HepG2 (cell line): ENCODE measurements at regions not wholly inside any gene's neighbourhood (a gene's known extent, or its start where the extent isn't known, plus 50 kb on each side); places are given as distances from the start of the nearest gene placed in this dataset.

ENCODE experiments used
- ATAC-seq: fragments of 200-7000 bp; cut with Tn5 transposase; 3 replicates; pipeline ENCODE4 v1.9.1; 2020; ENCODE audit warnings: mild to moderate bottlenecking, moderate library complexity
- BruUV-seq: library from RNA; stranded (reverse); fragments of 400-500 nt; replicated peaks from 2 replicates; lab custom pipeline; 2021; lab: Mats Ljungman, UMichigan
- CTCF ChIA-PET: fragments of 300-600 bp; formaldehyde crosslinking; extraction: SDS; loops from one replicate; lab custom pipeline; 2021; ENCODE audit warnings: low total read pairs, inconsistent platforms, low intra/inter-chr PET ratio; lab: Yijun Ruan, JAX
- POLR2A ChIA-PET: fragments of 350-600 bp; sonication (Branson Sonifier 250); formaldehyde crosslinking; loops from one replicate; lab custom pipeline; 2020; ENCODE audit warnings: antibody characterized with exemption, inconsistent platforms; lab: Yijun Ruan, JAX
- DNase-seq: peaks from one replicate; pipeline ENCODE4 v3.0.0-alpha.2; 2015; ENCODE audit warnings: low spot score
- FAIRE-seq: peaks from 3 replicates; lab custom pipeline; 2011; peaks lifted over from hg19 to GRCh38; lab: Jason Lieb, UNC
- H2AFZ ChIP-seq: one replicate; pipeline ENCODE4 v1.6.1; 2011; ENCODE audit warnings: low read length, inconsistent platforms
- H3K27ac ChIP-seq: fragments of 300-600 bp; 3 replicates; pipeline ENCODE4 v1.8.0; 2011; ENCODE audit warnings: mixed run types, mild to moderate bottlenecking, mixed read lengths, low read length, inconsistent platforms; ENCODE audit not compliant: insufficient read depth; ENCODE audit errors: extremely low read length
- H3K27me3 ChIP-seq, 2 experiments: fragments of 200-600 bp in 1 of 2; 2 replicates in 1 of 2; 3 replicates in 1 of 2; pipeline versions ENCODE4 v1.6.0 to v1.8.0; 2011; ENCODE audit warnings: low read length in 2 of 2, mild to moderate bottlenecking in 2 of 2, moderate library complexity in 2 of 2, inconsistent platforms in 1 of 2; ENCODE audit not compliant: insufficient read depth in 2 of 2, control insufficient read depth in 1 of 2
- H3K36me3 ChIP-seq, 2 experiments: fragments of 200-600 bp in 1 of 2; replicated peaks in 1 of 2; 2 replicates in 1 of 2; 3 replicates in 1 of 2; pipeline versions ENCODE4 v1.5.1 to v1.8.0; 2011; ENCODE audit warnings: low read length in 2 of 2, inconsistent platforms in 1 of 2; ENCODE audit not compliant: insufficient read depth in 2 of 2, control insufficient read depth in 1 of 2
- H3K4me1 ChIP-seq: 2 replicates; pipeline ENCODE4 v1.5.1; 2012; ENCODE audit warnings: low read length, inconsistent platforms; ENCODE audit not compliant: insufficient read depth
- H3K4me2 ChIP-seq: 2 replicates; pipeline ENCODE4 v1.6.0; 2011; ENCODE audit warnings: low read depth, low read length, inconsistent platforms
- H3K4me3 ChIP-seq, 3 experiments: fragments of 200-600 bp in 1 of 3; sonication (generic), shearing (Covaris generic) in 1 of 3; replicated peaks in 1 of 3; 2 replicates each; pipeline ENCODE4 v1.5.1; 2011 to 2016; ENCODE audit warnings: low read length in 3 of 3, inconsistent platforms in 2 of 3, low read depth in 2 of 3, mild to moderate bottlenecking in 2 of 3, control low read depth in 1 of 3, mixed read lengths in 1 of 3; ENCODE audit not compliant: insufficient read depth in 1 of 3
- H3K79me2 ChIP-seq: one replicate; pipeline ENCODE4 v1.6.1; 2011; ENCODE audit warnings: low read length, inconsistent platforms; ENCODE audit not compliant: insufficient read depth
- H3K9ac ChIP-seq: 2 replicates; pipeline ENCODE4 v1.6.0; 2011; ENCODE audit warnings: mild to moderate bottlenecking, low read depth, low read length, inconsistent platforms; ENCODE audit not compliant: insufficient read depth
- H3K9me3 ChIP-seq: 2 replicates; pipeline ENCODE4 v1.5.1; 2012; ENCODE audit warnings: mild to moderate bottlenecking, low read length
- H4K20me1 ChIP-seq: 2 replicates; pipeline ENCODE4 v1.6.0; 2011; ENCODE audit warnings: inconsistent platforms, mild to moderate bottlenecking, low read length, moderate library complexity; ENCODE audit not compliant: insufficient read depth
- HNRNPH1 ChIP-seq: fragments of 200-400 bp; formaldehyde crosslinking; optimal IDR thresholded peaks from 2 replicates; pipeline ENCODE3; 2017; ENCODE audit warnings: mild to moderate bottlenecking, low read depth, low read length
- HOXA5 ChIP-seq: sonication (generic); formaldehyde crosslinking; IDR thresholded peaks from 2 replicates; pipeline ENCODE4 v1.4.0; 2020; ENCODE audit warnings: missing genetic modification reagents
- MLLT10 ChIP-seq: sonication (generic); formaldehyde crosslinking; IDR thresholded peaks from 2 replicates; pipeline ENCODE4 v1.4.0; 2020; ENCODE audit warnings: missing genetic modification reagents
- MLX ChIP-seq: IDR thresholded peaks from 2 replicates; pipeline ENCODE4 v1.6.1; 2016
- MYC ChIP-seq: sonication (generic); formaldehyde crosslinking; IDR thresholded peaks from 2 replicates; pipeline ENCODE4 v1.9.0; 2021; ENCODE audit warnings: missing genetic modification reagents, borderline replicate concordance
- PHF5A ChIP-seq: IDR thresholded peaks from one replicate; pipeline ENCODE4 v1.6.1; 2018; ENCODE audit warnings: low read depth, missing genetic modification reagents; ENCODE audit not compliant: unreplicated experiment
- PTBP1 ChIP-seq: fragments of 200-400 bp; formaldehyde crosslinking; IDR thresholded peaks from 2 replicates; pipeline ENCODE4 v1.6.1; 2018; ENCODE audit warnings: low read length, low read depth; ENCODE audit not compliant: poor library complexity, severe bottlenecking
- REXO4 ChIP-seq: sonication (generic); formaldehyde crosslinking; IDR thresholded peaks from 2 replicates; pipeline ENCODE4 v1.8.0; 2022; ENCODE audit warnings: missing genetic modification reagents, mild to moderate bottlenecking, borderline replicate concordance
- SOX6 ChIP-seq, 2 experiments: fragments of 450-650 bp in 1 of 2; sonication (generic) in 1 of 2; formaldehyde crosslinking in 1 of 2; IDR thresholded peaks; 2 replicates each; pipeline versions ENCODE4 v1.4.0 to v1.6.1; 2017 to 2020; ENCODE audit warnings: antibody characterized with exemption in 1 of 2, mild to moderate bottlenecking in 1 of 2, missing genetic modification reagents in 1 of 2
- SUZ12 ChIP-seq: fragments of 150-350 bp; IDR thresholded peaks from 2 replicates; pipeline ENCODE4 v1.6.1; 2014; ENCODE audit warnings: low read depth, low read length
- U2AF1 ChIP-seq: fragments of 200-400 bp; formaldehyde crosslinking; optimal IDR thresholded peaks from 2 replicates; pipeline ENCODE3; 2017; ENCODE audit warnings: mild to moderate bottlenecking, low read depth, low read length
- WIZ ChIP-seq: sonication (generic); formaldehyde crosslinking; IDR thresholded peaks from 2 replicates; pipeline ENCODE4 v1.5.1; 2020; ENCODE audit warnings: mild to moderate bottlenecking, missing genetic modification reagents
- ZNF234 ChIP-seq: sonication (generic); formaldehyde crosslinking; conservative IDR thresholded peaks from 2 replicates; pipeline ENCODE4 v1.5.1; 2020; ENCODE audit warnings: mild to moderate bottlenecking, missing genetic modification reagents
- ZNF263 ChIP-seq: sonication (generic); formaldehyde crosslinking; IDR thresholded peaks from 2 replicates; pipeline ENCODE4 v1.4.0; 2020; ENCODE audit warnings: missing genetic modification reagents
- WGBS: methylation state at CpG from one replicate; pipeline ENCODE4 v1.1.6; 2017; ENCODE audit warnings: low lambda C conversion rate; 5-methylcytosine and 5-hydroxymethylcytosine counted together
- in situ Hi-C: cut with HindIII; loops from 2 replicates; pipeline ENCODE4 v1.10.0; 2017; ENCODE audit warnings: low pct_unique_long_range_greater_than_20kb; ENCODE audit not compliant: extremely low pct_ligation_motif_present
- intact Hi-C: fragments of 100-400 bp; cut with micrococcal nuclease; formaldehyde crosslinking; loops from one replicate; pipeline ENCODE4 v1.10.0; 2022; ENCODE audit not compliant: unreplicated experiment
- TF ChIP-seq, protein P1 (sequence below): sonication (generic); formaldehyde crosslinking; conservative IDR thresholded peaks from 2 replicates; pipeline ENCODE4 v1.8.1; 2023; ENCODE audit warnings: missing genetic modification reagents
- TF ChIP-seq, protein P2 (sequence below): sonication (generic); formaldehyde crosslinking; IDR thresholded peaks from 2 replicates; pipeline ENCODE4 v1.4.0; 2020; ENCODE audit warnings: missing genetic modification reagents
- TF ChIP-seq, protein P3 (sequence below): sonication (generic); formaldehyde crosslinking; IDR thresholded peaks from 2 replicates; pipeline ENCODE4 v1.8.1; 2022; ENCODE audit warnings: mild to moderate bottlenecking, missing genetic modification reagents

DNA sequence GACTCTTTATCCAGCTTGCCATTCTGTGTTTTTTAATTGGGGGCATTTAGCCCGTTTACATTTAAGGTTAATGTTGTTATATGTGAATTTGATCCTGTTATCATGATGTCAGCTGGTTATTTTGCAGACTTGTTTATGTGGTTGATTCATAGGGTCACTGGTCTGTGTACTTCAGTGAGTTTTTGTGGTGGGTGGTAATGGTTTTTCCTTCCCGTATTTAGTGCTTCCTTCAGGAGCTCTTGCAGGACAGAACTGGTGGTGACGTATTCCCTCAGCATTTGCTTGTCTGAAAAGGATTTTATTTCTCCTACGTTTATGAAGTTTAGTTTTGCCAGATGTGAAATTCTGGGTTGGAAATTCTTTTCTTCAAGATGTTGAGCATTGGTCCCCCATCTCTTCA is 381.1 kb downstream of the MAN2A1 start:
- ChIA-PET POLR2A (no interaction called here), CTCF (no interaction called here)
- in situ Hi-C loops, result no loop called here
- no peak overlapping the region for H3K27ac ChIP-seq
- H3K4me3 ChIP-seq, result no peak overlapping the region
- WGBS, result 22% methylated on average over 4 of the region's 4 CpGs
- no peaks in the 10 kb centered on the region for H4K20me1 ChIP-seq
- H3K9me3 ChIP-seq, result peaks cover 16% of the 10 kb centered on the region
- H3K9ac ChIP-seq, result no peak overlapping the region
- FAIRE-seq (no peak), DNase-seq (no peak), ATAC-seq (no peak)
- H3K36me3 ChIP-seq, result no peaks in the 10 kb centered on the region
- TF ChIP-seq MLLT10 (CRISPR knock-in tag) (no peak), MYC (CRISPR knock-in tag) (no peak), ZNF263 (CRISPR knock-in tag) (no peak), HOXA5 (CRISPR knock-in tag) (no peak), SUZ12 (no peak), ZNF234 (CRISPR knock-in tag) (no peak), WIZ (CRISPR knock-in tag) (no peak), HNRNPH1 (no peak), REXO4 (CRISPR knock-in tag) (no peak)
- TF ChIP-seq, protein P1, sequence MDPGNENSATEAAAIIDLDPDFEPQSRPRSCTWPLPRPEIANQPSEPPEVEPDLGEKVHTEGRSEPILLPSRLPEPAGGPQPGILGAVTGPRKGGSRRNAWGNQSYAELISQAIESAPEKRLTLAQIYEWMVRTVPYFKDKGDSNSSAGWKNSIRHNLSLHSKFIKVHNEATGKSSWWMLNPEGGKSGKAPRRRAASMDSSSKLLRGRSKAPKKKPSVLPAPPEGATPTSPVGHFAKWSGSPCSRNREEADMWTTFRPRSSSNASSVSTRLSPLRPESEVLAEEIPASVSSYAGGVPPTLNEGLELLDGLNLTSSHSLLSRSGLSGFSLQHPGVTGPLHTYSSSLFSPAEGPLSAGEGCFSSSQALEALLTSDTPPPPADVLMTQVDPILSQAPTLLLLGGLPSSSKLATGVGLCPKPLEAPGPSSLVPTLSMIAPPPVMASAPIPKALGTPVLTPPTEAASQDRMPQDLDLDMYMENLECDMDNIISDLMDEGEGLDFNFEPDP (CRISPR knock-in tag), result no peak
- H3K4me1 ChIP-seq, result no peaks in the 10 kb centered on the region
- H2AFZ ChIP-seq, result no peak overlapping the region
- no peaks in the 10 kb centered on the region for H3K27me3 ChIP-seq
- BruUV-seq, result no TSS peak
- intact Hi-C loops, result no loop called here
- no peak overlapping the region for H3K4me2 ChIP-seq
- H3K79me2 ChIP-seq, result no peaks in the 10 kb centered on the region

- Histone ChIP-seq H3K4me2 (no peak overlapping the region), H3K9ac (no peak overlapping the region), H3K4me1 (no peaks in the 10 kb centered on the region), H3K79me2 (no peaks in the 10 kb centered on the region), H3K27me3 (no peaks in the 10 kb centered on the region), H4K20me1 (no peaks in the 10 kb centered on the region), H2AFZ (no peak overlapping the region), H3K27ac (no peak overlapping the region), H3K36me3 (no peaks in the 10 kb centered on the region), H3K9me3 (peaks cover 16% of the 10 kb centered on the region), H3K4me3 (no peak overlapping the region)
- in situ Hi-C loops (no loop called here), intact Hi-C loops (no loop called here)
- ATAC-seq (no peak), DNase-seq (no peak), FAIRE-seq (no peak)
- no TSS peak for BruUV-seq
- ChIA-PET CTCF (no interaction called here), POLR2A (no interaction called here)
- TF ChIP-seq PHF5A (CRISPR knock-in tag) (no peak), U2AF1 (no peak), SOX6 (IDR thresholded peaks at IDR 0.05) (no peak), SOX6 (CRISPR knock-in tag; IDR thresholded peaks at IDR 0.05) (no peak), MLX (CRISPR knock-in tag) (no peak), PTBP1 (no peak)
- TF ChIP-seq, protein P2, sequence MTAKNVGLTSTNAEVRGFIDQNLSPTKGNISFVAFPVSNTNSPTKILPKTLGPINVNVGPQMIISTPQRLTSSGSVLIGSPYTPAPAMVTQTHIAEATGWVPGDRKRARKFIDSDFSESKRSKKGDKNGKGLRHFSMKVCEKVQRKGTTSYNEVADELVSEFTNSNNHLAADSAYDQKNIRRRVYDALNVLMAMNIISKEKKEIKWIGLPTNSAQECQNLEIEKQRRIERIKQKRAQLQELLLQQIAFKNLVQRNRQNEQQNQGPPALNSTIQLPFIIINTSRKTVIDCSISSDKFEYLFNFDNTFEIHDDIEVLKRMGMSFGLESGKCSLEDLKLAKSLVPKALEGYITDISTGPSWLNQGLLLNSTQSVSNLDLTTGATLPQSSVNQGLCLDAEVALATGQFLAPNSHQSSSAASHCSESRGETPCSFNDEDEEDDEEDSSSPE, result no peak
- TF ChIP-seq, protein P3, sequence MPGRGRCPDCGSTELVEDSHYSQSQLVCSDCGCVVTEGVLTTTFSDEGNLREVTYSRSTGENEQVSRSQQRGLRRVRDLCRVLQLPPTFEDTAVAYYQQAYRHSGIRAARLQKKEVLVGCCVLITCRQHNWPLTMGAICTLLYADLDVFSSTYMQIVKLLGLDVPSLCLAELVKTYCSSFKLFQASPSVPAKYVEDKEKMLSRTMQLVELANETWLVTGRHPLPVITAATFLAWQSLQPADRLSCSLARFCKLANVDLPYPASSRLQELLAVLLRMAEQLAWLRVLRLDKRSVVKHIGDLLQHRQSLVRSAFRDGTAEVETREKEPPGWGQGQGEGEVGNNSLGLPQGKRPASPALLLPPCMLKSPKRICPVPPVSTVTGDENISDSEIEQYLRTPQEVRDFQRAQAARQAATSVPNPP (CRISPR knock-in tag), result no peak
These were observed 382.9 kb downstream of the MAN2A1 start for GRCh38 chr5:110072651-110073050.
